ENCODE measurements at regions not wholly inside any gene's neighbourhood (a gene's known extent, or its start where the extent isn't known, plus 50 kb on each side); places are given as distances from the start of the nearest gene placed in this dataset.

GRCh38 chr17:5759501-5759925, 175.2 kb upstream of the NLRP1 start:
- Mint-ChIP-seq H3K27me3 (ENCODE audit: low read depth in 2 of 2) (peaks cover 11 to 36% of the 10 kb centered on the region in 2 donors), H3K4me1 (no peaks in the 10 kb centered on the region), H3K27ac (no peak overlapping the region), H3K4me3 (no peak overlapping the region), H3K36me3 (no peaks in the 10 kb centered on the region), H3K9me3 (no peaks in the 10 kb centered on the region)
- intact Hi-C loops (cut with micrococcal nuclease), result no loop called here
- 61% methylated on average over 8 of the region's 8 CpGs for WGBS (ENCODE audit: insufficient coverage)
- H3K27me3 ChIP-seq (ENCODE audit: control insufficient read depth, insufficient read depth, low read length), result no peaks in the 10 kb centered on the region
- no peak overlapping the region for H3K4me3 ChIP-seq (ENCODE audit: low read length)
- no peaks in the 10 kb centered on the region for H3K4me1 ChIP-seq (ENCODE audit: control insufficient read depth, insufficient read depth, low read length)
- no peaks in the 10 kb centered on the region for H3K36me3 ChIP-seq (ENCODE audit: control insufficient read depth, insufficient read depth, low read length)
- no peak overlapping the region for H3K27ac ChIP-seq (ENCODE audit: low read length)
- no peaks in the 10 kb centered on the region for H3K9me3 ChIP-seq (ENCODE audit: control insufficient read depth, insufficient read depth, low read length)
- ATAC-seq (no peak), DNase-seq (no peak)
- no peak for TF ChIP-seq CTCF (IDR thresholded peaks at IDR 0.05)

- Histone ChIP-seq H3K4me1 (ENCODE audit: control insufficient read depth, insufficient read depth, low read length) (no peaks in the 10 kb centered on the region), H3K27ac (ENCODE audit: low read length) (no peak overlapping the region), H3K27me3 (ENCODE audit: control insufficient read depth, insufficient read depth, low read length) (no peaks in the 10 kb centered on the region), H3K9me3 (ENCODE audit: control insufficient read depth, insufficient read depth, low read length) (no peaks in the 10 kb centered on the region), H3K36me3 (ENCODE audit: control insufficient read depth, insufficient read depth, low read length) (no peaks in the 10 kb centered on the region), H3K4me3 (ENCODE audit: low read length) (no peak overlapping the region)
- intact Hi-C loops (cut with micrococcal nuclease), result no loop called here
- Mint-ChIP-seq H3K36me3 (no peaks in the 10 kb centered on the region), H3K4me1 (no peaks in the 10 kb centered on the region), H3K4me3 (no peak overlapping the region), H3K27me3 (ENCODE audit: low read depth in 2 of 2) (peaks cover 7 to 29% of the 10 kb centered on the region in 2 donors), H3K27ac (no peak overlapping the region), H3K9me3 (no peaks in the 10 kb centered on the region)
- ATAC-seq, result no peak
- DNase-seq, result no peak
- WGBS (ENCODE audit: insufficient coverage), result 62% methylated on average over 2 of the region's 2 CpGs
- TF ChIP-seq CTCF (IDR thresholded peaks at IDR 0.05), result no peak
These were observed 177.9 kb upstream of the NLRP1 start for GRCh38 chr17:5762191-5762590.

GRCh38 chr17:5763595-5764306, 179.4 kb upstream of the NLRP1 start:
- Mint-ChIP-seq H3K4me3 (no peak overlapping the region), H3K36me3 (no peaks in the 10 kb centered on the region), H3K4me1 (no peaks in the 10 kb centered on the region), H3K9me3 (no peaks in the 10 kb centered on the region), H3K27ac (no peak overlapping the region), H3K27me3 (ENCODE audit: low read depth in 2 of 2) (peaks cover 8 to 29% of the 10 kb centered on the region in 2 donors)
- WGBS (ENCODE audit: insufficient coverage), result 78% methylated on average over 13 of the region's 14 CpGs
- no peaks in the 10 kb centered on the region for H3K9me3 ChIP-seq (ENCODE audit: control insufficient read depth, insufficient read depth, low read length)
- intact Hi-C loops (cut with micrococcal nuclease), result no loop called here
- H3K4me1 ChIP-seq (ENCODE audit: control insufficient read depth, insufficient read depth, low read length), result no peaks in the 10 kb centered on the region
- no peak overlapping the region for H3K4me3 ChIP-seq (ENCODE audit: low read length)
- H3K27ac ChIP-seq (ENCODE audit: low read length), result no peak overlapping the region
- H3K27me3 ChIP-seq (ENCODE audit: control insufficient read depth, insufficient read depth, low read length), result peaks cover 3% of the 10 kb centered on the region
- no peaks in the 10 kb centered on the region for H3K36me3 ChIP-seq (ENCODE audit: control insufficient read depth, insufficient read depth, low read length)
- ATAC-seq (no peak), DNase-seq (no peak)
- TF ChIP-seq CTCF (IDR thresholded peaks at IDR 0.05), result no peak
